ENCODE measurements at regions not wholly inside any gene's neighbourhood (a gene's known extent, or its start where the extent isn't known, plus 50 kb on each side); places are given as distances from the start of the nearest gene placed in this dataset.

DNA sequence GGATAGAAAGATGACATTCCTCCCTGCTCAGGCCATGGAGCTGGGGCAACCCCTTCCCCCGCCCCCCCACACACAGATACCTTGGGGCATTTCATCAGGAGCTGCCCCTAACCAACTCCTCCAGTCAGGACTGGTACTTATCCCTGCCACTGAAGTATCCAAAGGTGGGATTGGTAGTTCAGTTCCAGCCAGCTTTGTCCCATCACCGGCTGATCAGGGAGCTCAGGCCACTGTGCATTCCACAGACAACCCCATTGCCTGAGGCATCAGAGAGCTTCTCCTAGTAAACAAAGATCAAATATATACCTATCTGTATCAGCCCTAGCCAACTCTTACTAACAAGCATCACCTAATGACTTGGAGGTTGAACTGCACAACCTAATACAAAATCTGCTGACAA is 218.2 kb upstream of the FMR1 start:
- H3K9me3 ChIP-seq: peaks cover 0 to 4% of the 10 kb centered on the region in 2 donors
- TF ChIP-seq CTCF (IDR thresholded peaks at IDR 0.05): no peak
- no peak overlapping the region for H3K4me3 ChIP-seq
- H3K36me3 ChIP-seq: no peaks in the 10 kb centered on the region
- no peaks in the 10 kb centered on the region for H3K27me3 ChIP-seq
- no peaks in the 10 kb centered on the region for H3K4me1 ChIP-seq
- H3K27ac ChIP-seq: no peak overlapping the region
- no peak for DNase-seq (ENCODE audit: low spot score in 2 of 2)
- intact Hi-C loops (cut with DNase I): no loop called here

GRCh38 chrX:147699061-147699460 is 212.7 kb upstream of the FMR1 start:
- peaks cover 0 to 4% of the 10 kb centered on the region in 2 donors for H3K9me3 ChIP-seq
- H3K4me3 ChIP-seq: no peak overlapping the region
- intact Hi-C loops (cut with DNase I): no loop called here
- DNase-seq (ENCODE audit: low spot score in 2 of 2): no peak
- H3K4me1 ChIP-seq: no peaks in the 10 kb centered on the region
- H3K27ac ChIP-seq: no peak overlapping the region
- no peaks in the 10 kb centered on the region for H3K27me3 ChIP-seq
- H3K36me3 ChIP-seq: no peaks in the 10 kb centered on the region
- TF ChIP-seq CTCF (IDR thresholded peaks at IDR 0.05): no peak

GRCh38 chrX:147710301-147710700 is 201.4 kb upstream of the FMR1 start:
- no peak for DNase-seq (ENCODE audit: low spot score in 2 of 2)
- intact Hi-C loops (cut with DNase I): no loop called here
- Histone ChIP-seq H3K4me3 (no peak overlapping the region), H3K4me1 (no peaks in the 10 kb centered on the region), H3K9me3 (no peaks in the 10 kb centered on the region), H3K27ac (no peak overlapping the region), H3K36me3 (no peaks in the 10 kb centered on the region), H3K27me3 (no peaks in the 10 kb centered on the region)
- TF ChIP-seq CTCF (IDR thresholded peaks at IDR 0.05): no peak

GRCh38 chrX:147733369-147733768 is 178.3 kb upstream of the FMR1 start:
- no peak for DNase-seq (ENCODE audit: low spot score in 2 of 2)
- Histone ChIP-seq H3K4me3 (no peak overlapping the region), H3K27ac (no peak overlapping the region), H3K4me1 (no peaks in the 10 kb centered on the region), H3K27me3 (no peaks in the 10 kb centered on the region), H3K36me3 (no peaks in the 10 kb centered on the region), H3K9me3 (no peaks in the 10 kb centered on the region)
- intact Hi-C loops (cut with DNase I): no loop called here
- no peak for TF ChIP-seq CTCF (IDR thresholded peaks at IDR 0.05)

DNA sequence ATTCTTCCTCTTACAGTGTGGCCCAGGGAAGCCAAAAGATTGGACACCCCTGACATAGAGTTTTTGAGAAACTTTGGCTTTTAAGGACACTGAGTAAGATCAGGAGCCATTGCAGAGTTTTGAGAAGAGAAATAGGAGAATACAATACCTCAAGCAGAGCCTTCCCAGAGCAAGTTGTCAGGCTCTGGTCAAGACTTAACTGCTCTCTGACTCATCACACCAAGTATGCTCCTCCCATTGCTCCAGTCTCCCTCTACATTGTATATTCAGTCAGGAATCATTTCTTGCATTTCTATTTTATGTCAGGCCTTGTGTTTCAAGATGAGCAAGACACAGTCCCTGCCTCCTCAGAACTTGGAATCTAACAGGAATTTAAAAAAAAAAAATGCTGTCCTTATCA is 176.4 kb upstream of the FMR1 start:
- no peaks in the 10 kb centered on the region for H3K36me3 ChIP-seq
- no peak for DNase-seq (ENCODE audit: low spot score in 2 of 2)
- H3K27ac ChIP-seq: no peak overlapping the region
- intact Hi-C loops (cut with DNase I): no loop called here
- H3K4me3 ChIP-seq: no peak overlapping the region
- no peaks in the 10 kb centered on the region for H3K9me3 ChIP-seq
- H3K4me1 ChIP-seq: no peaks in the 10 kb centered on the region
- H3K27me3 ChIP-seq: no peaks in the 10 kb centered on the region
- no peak for TF ChIP-seq CTCF (IDR thresholded peaks at IDR 0.05)

DNA sequence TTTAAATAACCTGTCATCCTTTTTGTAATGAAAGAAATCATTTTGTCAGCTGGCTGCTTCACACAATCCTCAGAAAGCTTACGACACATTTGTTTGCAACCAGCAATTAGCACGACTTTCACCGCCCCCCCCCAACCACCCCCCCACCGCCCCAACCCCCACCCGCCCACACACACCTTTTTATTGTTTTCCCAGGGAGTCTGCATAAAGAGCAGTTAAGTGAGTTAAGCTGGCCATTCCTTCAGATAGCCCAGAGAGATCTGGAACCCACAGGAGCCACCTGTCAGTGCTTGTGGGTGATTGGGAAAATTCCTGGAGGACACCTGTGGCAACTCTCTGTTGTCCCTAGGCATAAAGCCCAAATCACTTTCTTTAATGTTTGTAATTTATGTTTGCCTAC is 175.7 kb upstream of the FMR1 start:
- no peaks in the 10 kb centered on the region for H3K9me3 ChIP-seq
- no peaks in the 10 kb centered on the region for H3K4me1 ChIP-seq
- H3K4me3 ChIP-seq: no peak overlapping the region
- no peaks in the 10 kb centered on the region for H3K36me3 ChIP-seq
- no peak overlapping the region for H3K27ac ChIP-seq
- intact Hi-C loops (cut with DNase I): no loop called here
- TF ChIP-seq CTCF (IDR thresholded peaks at IDR 0.05): no peak
- DNase-seq (ENCODE audit: low spot score in 2 of 2): no peak
- no peaks in the 10 kb centered on the region for H3K27me3 ChIP-seq

Data from ascending aorta (tissue), 2 donors.